Stomach smooth muscle (tissue), 2 donors: ENCODE measurements at regions not wholly inside any gene's neighbourhood (a gene's known extent, or its start where the extent isn't known, plus 50 kb on each side); places are given as distances from the start of the nearest gene placed in this dataset.
"Not testable (repeated sequence)": the region's sequence is repeated elsewhere in the genome, so short reads cannot be mapped to it uniquely, and the experiment has no call there.

Experiments used
- H3K27ac ChIP-seq: one replicate; pipeline ENCODE4 v1.7.0; 2013; ENCODE audit warnings: mild to moderate bottlenecking, low read length, inconsistent platforms
- H3K27me3 ChIP-seq, 2 donors: one replicate each; pipeline ENCODE4 v1.7.0; 2013; ENCODE audit warnings: low read length in 2 of 2; ENCODE audit not compliant: insufficient read depth in 2 of 2, control insufficient read depth in 1 of 2
- H3K36me3 ChIP-seq, 2 donors: one replicate each; pipeline ENCODE4 v1.7.0; 2013; ENCODE audit warnings: low read length in 2 of 2; ENCODE audit not compliant: control insufficient read depth in 2 of 2, insufficient read depth in 2 of 2
- H3K4me1 ChIP-seq: one replicate; pipeline ENCODE4 v1.7.0; 2013; ENCODE audit warnings: low read length; ENCODE audit not compliant: control insufficient read depth, insufficient read depth
- H3K4me3 ChIP-seq, 2 donors: one replicate each; pipeline ENCODE4 v1.7.0; 2013; ENCODE audit warnings: low read length in 2 of 2
- H3K9ac ChIP-seq, 2 donors: one replicate each; pipeline ENCODE4 v1.7.0; 2013; ENCODE audit warnings: low read length in 2 of 2, mild to moderate bottlenecking in 1 of 2
- H3K9me3 ChIP-seq, 2 donors: one replicate each; pipeline ENCODE4 v1.7.0; 2013; ENCODE audit warnings: low read length in 2 of 2; ENCODE audit not compliant: control insufficient read depth in 2 of 2
- donor health status: healthy.
- donor health status: Pancreatic carcinoma.

- H3K27me3 ChIP-seq = no peaks in the 10 kb centered on the region
- no peaks in the 10 kb centered on the region for H3K36me3 ChIP-seq
- no peaks in the 10 kb centered on the region for H3K4me1 ChIP-seq
- no peak overlapping the region for H3K9ac ChIP-seq
- H3K27ac ChIP-seq = no peak overlapping the region
- H3K4me3 ChIP-seq = no peak overlapping the region
- H3K9me3 ChIP-seq = no peaks in the 10 kb centered on the region
These were observed 79.3 kb upstream of the ATP8B1 start for GRCh38 chr18:57882465-57882864.

GRCh38 chr18:57881818-57882413, 78.8 kb upstream of the ATP8B1 start:
- Histone ChIP-seq H3K4me1 (no peaks in the 10 kb centered on the region), H3K27me3 (no peaks in the 10 kb centered on the region), H3K9ac (no peak overlapping the region), H3K9me3 (no peaks in the 10 kb centered on the region), H3K27ac (no peak overlapping the region), H3K36me3 (no peaks in the 10 kb centered on the region), H3K4me3 (no peak overlapping the region)

GRCh38 chr18:57879924-57880323, 76.8 kb upstream of the ATP8B1 start:
- H3K27ac ChIP-seq, H3K27me3 ChIP-seq, H3K36me3 ChIP-seq, H3K9ac ChIP-seq, H3K4me1 ChIP-seq, H3K9me3 ChIP-seq, H3K4me3 ChIP-seq: not testable (repeated sequence)

- Histone ChIP-seq H3K4me1 (no peaks in the 10 kb centered on the region), H3K9me3 (peaks cover 0 to 8% of the 10 kb centered on the region in 2 donors), H3K9ac (no peak overlapping the region), H3K27ac (no peak overlapping the region), H3K27me3 (no peaks in the 10 kb centered on the region), H3K4me3 (no peak overlapping the region), H3K36me3 (no peaks in the 10 kb centered on the region)
These were observed 66.1 kb upstream of the ATP8B1 start for GRCh38 chr18:57869221-57869620.

- no peak overlapping the region for H3K27ac ChIP-seq
- H3K9me3 ChIP-seq = no peaks in the 10 kb centered on the region
- no peaks in the 10 kb centered on the region for H3K4me1 ChIP-seq
- H3K36me3 ChIP-seq = no peaks in the 10 kb centered on the region
- no peaks in the 10 kb centered on the region for H3K27me3 ChIP-seq
- H3K4me3 ChIP-seq = no peak overlapping the region
- no peak overlapping the region for H3K9ac ChIP-seq
These were observed 63.2 kb upstream of the ATP8B1 start for GRCh38 chr18:57866355-57866754.

GRCh38 chr18:57864615-57865121, 61.6 kb upstream of the ATP8B1 start:
- H3K36me3 ChIP-seq = no peaks in the 10 kb centered on the region
- no peaks in the 10 kb centered on the region for H3K27me3 ChIP-seq
- H3K4me1 ChIP-seq = no peaks in the 10 kb centered on the region
- no peak overlapping the region for H3K27ac ChIP-seq
- H3K9me3 ChIP-seq = peaks cover 0 to under 1% of the 10 kb centered on the region in 2 donors
- H3K9ac ChIP-seq = no peak overlapping the region
- H3K4me3 ChIP-seq = no peak overlapping the region

- Histone ChIP-seq H3K4me1 (no peaks in the 10 kb centered on the region), H3K9ac (no peak overlapping the region), H3K4me3 (no peak overlapping the region), H3K9me3 (peaks cover 0 to 5% of the 10 kb centered on the region in 2 donors), H3K27ac (no peak overlapping the region), H3K36me3 (no peaks in the 10 kb centered on the region), H3K27me3 (no peaks in the 10 kb centered on the region)
These were observed 60.6 kb upstream of the ATP8B1 start for GRCh38 chr18:57863706-57864105.

GRCh38 chr18:57859314-57859713, 56.2 kb upstream of the ATP8B1 start:
- Histone ChIP-seq H3K27ac (no peak overlapping the region), H3K36me3 (no peaks in the 10 kb centered on the region), H3K27me3 (no peaks in the 10 kb centered on the region), H3K4me1 (no peaks in the 10 kb centered on the region), H3K9me3 (peaks cover 0 to 5% of the 10 kb centered on the region in 2 donors), H3K4me3 (no peak overlapping the region), H3K9ac (no peak overlapping the region)

GRCh38 chr18:57856557-57857280, 53.6 kb upstream of the ATP8B1 start:
- peaks cover 0 to 5% of the 10 kb centered on the region in 2 donors for H3K9me3 ChIP-seq
- no peak overlapping the region for H3K4me3 ChIP-seq
- no peaks in the 10 kb centered on the region for H3K4me1 ChIP-seq
- H3K27ac ChIP-seq = no peak overlapping the region
- H3K36me3 ChIP-seq = no peaks in the 10 kb centered on the region
- H3K9ac ChIP-seq = no peak overlapping the region
- no peaks in the 10 kb centered on the region for H3K27me3 ChIP-seq

- Histone ChIP-seq H3K36me3 (no peaks in the 10 kb centered on the region), H3K9me3 (peaks cover 0 to 5% of the 10 kb centered on the region in 2 donors), H3K4me1 (no peaks in the 10 kb centered on the region), H3K27me3 (no peaks in the 10 kb centered on the region), H3K4me3 (no peak overlapping the region), H3K9ac (no peak overlapping the region), H3K27ac (no peak overlapping the region)
These were observed 53.0 kb upstream of the ATP8B1 start for GRCh38 chr18:57856128-57856527.

- peaks cover 0 to 5% of the 10 kb centered on the region in 2 donors for H3K9me3 ChIP-seq
- no peak overlapping the region for H3K4me3 ChIP-seq
- H3K27ac ChIP-seq = no peak overlapping the region
- H3K9ac ChIP-seq = no peak overlapping the region
- H3K27me3 ChIP-seq = no peaks in the 10 kb centered on the region
- no peaks in the 10 kb centered on the region for H3K4me1 ChIP-seq
- no peaks in the 10 kb centered on the region for H3K36me3 ChIP-seq
These were observed 52.4 kb upstream of the ATP8B1 start for GRCh38 chr18:57855551-57855950.
